Activated CD4-positive, alpha-beta T cell treated with anti-CD3 and anti-CD28 coated beads, Interleukin-10, Interleukin-2, amounts not matched to agents 100 ng/mL and 50 ng/mL, durations not matched to agents 16 hours and 8 hours (primary cell): ENCODE measurements at regions not wholly inside any gene's neighbourhood (a gene's known extent, or its start where the extent isn't known, plus 50 kb on each side); places are given as distances from the start of the nearest gene placed in this dataset.

Experiments
- DNase-seq: peaks from one replicate; pipeline ENCODE4 v3.0.0-alpha.2; 2020

DNA sequence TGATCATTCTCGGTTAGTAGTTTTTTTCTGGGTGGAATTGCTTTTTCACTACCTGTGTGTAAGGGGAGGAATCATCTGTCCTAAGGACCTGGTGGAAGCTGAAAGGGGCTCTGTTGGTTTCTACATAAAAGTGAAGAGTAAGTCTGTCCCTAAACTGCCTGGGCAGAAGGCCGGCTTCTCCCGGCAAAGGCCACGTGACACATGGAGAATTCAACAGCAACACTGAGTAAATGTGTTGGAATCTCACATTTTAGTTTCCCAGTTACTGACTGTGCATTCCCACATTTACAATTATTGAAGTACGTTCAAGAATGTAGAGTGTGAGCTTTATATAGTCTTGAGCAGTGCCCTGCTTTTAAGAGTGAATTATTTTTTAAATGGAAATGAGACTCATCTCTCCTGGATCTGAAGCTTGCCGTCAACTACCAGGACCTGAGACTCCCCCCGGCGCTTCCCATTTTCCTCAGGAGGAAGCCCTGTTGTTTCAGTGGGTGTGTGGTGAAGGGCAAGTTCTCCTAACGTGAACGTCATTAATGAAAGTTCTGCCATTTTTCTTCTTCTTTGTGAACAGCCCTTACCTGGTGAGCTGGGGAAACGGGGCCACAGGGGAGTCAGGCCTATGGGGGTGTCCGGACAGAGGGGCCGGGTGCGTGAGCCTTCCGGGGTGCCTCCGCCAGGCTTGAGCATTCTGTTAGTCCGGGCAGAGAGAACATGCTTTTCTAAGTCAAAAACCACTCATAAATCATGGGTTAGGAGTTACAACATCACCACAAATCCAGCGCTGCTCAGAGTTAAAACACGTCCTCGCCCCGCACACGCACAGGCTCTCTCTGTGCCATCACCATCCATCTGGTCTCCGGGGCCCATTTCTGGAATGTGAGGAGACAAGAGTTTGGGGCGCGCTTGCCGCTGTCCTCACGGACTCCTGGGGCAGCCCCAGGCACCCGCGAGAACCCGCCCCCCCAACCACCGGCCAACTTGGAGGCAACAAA, 56.6 kb upstream of the SMOC2 start:
- no peak for DNase-seq

DNA sequence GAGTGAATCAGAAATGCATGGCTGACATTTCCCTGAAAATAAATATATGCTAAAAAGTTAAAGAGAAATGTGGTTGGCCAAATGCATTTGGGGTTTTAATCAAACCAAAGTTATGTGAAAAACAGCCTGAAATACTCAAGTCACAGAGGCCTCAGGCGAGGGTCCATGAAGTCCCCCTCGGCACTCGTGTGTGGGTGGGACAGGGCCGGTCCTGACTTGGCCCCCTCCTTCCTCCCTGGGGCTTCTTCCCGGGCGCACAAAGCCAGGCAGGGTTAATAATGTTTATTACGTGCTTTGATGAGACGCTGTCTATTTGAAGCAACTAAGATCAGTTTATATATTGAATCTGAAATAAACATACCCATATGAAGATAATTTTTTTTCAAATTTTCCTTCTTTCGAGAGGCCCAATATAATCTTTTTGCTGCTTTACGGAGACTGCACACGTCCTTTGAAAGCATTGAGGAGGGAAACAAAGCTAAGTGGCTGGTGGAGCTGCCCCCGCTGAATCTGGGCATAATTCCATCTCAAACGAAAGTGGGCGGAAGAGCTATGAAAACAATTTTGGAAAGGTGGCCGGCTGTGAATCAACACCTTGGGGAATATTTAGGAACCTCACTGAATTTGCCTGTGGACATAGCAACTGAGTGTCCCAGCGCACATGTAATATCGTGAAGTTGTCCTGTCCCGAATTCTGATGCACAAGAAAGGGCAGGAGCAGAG, 55.8 kb upstream of the SMOC2 start:
- DNase-seq = no peak

DNA sequence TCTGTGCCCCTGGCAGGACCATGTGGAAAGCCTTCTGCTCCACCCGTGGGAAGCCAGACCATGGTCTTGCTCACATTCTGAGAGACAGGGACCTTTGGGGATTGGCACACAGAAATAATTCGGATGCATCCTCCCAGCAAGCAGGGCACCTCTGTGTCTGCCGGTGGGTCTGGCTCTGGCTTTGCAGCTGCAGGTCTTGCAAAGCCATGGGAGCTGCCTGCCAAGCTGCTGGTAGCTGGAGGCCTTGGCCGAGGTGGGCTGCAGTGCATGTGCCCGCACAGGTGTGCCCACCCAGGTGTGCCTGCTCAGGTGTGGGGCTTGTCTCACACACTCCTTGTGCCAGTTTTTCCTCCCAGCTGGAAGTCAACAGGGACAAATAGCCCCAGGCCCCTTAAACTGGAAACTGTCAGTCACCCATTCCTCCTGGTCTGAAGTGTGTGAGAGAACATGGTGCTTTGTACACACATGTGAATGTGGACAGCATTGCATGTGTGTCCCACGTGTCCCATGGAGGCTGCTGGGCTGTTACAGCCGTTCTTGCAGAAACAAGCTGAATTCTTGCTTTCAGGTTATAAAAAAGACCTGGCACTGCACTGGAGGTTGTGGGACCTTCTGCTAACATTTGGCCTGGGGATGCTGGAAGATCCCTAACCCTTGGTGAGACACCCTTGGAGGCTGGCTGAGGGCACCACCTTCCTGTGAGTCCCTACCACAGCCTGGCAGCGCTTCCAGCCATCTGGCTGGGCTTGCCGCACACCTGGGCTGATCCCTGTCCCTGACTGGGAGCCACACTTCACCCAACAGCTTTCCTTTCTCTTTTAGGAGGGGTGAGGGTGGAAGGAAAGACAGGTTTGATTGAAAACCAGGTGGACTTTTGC, 54.9 kb upstream of the SMOC2 start:
- no peak for DNase-seq

DNA sequence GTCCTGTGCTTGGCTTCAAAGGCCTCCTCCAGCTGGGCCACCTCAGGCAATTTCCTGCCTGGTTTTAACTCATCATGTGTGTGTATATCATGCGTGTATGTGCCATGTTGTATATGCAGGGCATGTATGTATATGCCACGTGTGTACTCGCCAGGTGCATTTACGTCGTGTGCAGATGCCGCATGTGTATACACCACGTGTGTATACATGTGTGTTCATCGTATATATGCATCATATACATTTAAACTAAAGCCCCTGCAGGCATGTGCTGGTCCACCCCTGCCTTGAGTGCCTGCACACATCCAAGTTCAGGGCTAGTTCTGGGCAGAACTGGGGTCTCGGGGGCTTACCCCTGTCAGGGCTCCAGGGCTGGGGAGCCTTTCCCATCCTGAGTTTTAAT, 54.0 kb upstream of the SMOC2 start:
- DNase-seq = no peak

DNA sequence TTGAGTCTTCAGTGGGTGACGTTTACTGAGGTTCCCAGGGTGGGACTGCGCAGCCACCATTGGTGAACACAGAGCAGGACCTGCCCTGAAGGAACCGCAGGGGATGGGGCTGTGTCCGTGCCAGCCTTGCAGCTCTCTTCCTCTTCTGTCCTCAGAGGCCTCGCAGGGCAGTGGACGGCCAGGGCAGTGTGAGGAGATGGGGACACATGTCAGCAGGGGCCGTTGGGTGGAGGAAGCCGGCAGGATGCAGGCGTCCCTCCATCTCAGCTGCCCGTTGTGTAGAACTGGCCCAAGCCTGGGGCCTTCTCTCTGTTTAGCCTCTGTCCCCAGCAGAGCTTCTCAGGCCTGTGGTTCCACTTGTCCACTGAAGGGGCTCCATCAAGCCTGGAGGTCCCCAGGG, 53.6 kb upstream of the SMOC2 start:
- DNase-seq = no peak

DNA sequence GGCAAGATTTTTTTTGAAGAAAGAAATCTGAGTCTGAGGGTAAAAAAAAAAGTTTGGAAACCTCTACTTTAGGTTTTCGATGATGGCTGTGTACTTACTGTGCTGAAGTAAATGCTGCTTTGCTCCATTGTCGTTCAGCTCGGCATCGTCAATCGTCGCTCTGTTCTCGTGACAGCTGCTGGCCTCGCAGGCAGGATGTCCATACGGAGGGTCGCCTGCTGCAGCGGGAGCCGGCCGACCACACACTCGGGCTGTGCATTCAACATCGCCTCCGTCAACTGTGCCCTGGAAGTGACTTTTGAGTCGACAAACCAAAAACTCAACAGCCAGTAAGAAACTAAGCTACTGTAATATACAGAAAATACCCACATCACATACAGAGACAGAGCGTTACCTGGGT, 53.1 kb upstream of the SMOC2 start:
- no peak for DNase-seq

DNA sequence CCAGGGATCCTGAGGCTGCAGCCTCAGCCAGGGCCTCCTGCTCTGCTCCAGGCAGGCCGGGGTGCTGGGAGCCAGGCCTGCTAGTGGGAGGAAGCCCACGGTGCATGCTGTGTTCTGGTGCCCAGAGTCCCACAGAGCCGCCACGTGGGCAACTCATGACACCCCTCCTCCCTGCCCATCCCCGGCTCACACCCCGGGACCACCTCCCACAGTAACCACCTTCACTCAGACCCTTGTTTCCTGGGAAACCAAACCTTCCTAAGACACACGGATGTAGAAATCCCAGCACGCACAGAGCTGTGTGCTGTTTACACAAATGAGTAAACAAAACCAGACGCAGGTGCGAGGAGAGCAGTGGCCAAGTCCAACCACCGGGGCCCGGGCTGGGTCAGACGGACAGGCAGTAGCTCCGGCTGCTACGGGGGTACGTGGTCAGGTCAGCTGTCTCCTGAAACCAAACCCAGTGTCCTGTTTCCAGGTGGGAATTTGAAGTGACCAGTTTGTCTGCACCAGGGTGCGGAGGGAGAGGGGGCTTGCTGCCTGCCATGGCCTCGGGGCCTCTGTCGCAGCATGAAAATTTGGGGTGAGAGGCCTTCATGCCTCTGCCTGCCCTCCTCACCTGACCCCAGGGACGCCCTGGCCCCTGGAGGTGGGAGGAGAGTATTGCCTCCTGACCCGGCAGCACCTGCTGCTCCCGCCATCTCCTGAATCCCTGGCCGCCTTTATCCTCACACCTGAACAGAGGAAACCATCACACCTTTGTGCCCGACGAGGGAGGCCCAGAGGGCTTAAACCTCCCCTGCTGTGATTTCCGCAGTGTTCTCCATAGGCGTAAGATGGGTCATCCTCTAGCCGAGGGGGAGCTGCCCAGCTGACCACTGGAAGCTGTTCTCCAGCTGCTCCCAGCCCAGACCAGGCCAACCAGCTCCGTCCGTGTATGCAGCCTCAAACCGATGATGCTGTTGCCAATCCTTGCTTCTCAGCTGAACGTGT, 52.0 kb upstream of the SMOC2 start:
- no peak for DNase-seq

DNA sequence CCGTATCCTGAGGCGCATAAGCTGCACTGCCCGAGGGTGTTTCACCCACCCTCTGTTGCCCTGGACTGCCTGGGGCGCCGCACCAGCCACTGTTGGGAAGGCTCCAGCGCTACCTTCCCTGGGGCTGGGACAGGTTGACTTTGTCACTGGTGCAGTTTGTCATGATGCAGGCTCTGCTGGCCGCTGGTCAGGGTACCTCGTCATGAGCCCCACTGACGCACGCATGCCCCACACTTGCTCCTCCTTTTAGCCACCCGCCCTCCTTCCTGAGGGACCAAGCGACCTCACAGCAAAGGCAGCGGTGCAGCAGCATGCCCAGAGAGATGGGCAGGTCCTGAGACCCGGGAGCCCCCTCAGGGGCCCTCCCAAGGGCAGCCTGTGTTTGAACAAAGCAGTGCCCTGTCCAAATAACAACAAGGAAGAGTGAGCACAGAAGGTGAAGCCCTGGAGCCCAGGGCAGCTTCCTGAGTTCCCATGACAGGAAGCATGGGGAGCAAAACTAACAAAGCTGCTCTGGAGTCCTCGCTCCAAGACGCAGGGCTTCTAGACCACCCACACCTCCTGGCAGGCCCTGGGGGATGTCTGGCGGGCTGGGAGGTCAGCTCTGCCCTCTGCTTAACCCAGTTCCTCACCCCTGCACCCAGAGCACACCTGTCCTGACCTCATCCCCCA, 50.1 kb upstream of the SMOC2 start:
- no peak for DNase-seq
